WTC11 (cell line): ENCODE measurements at regions not wholly inside any gene's neighbourhood (a gene's known extent, or its start where the extent isn't known, plus 50 kb on each side); places are given as distances from the start of the nearest gene placed in this dataset.

Experiments
- ATAC-seq: fragments of 200-7000 bp; cut with Tn5 transposase; 2 replicates; pipeline ENCODE4 v1.10.0; 2021; ENCODE audit warnings: mild to moderate bottlenecking, moderate library complexity
- CTCF ChIA-PET: fragments of 300-600 bp; sonication (Branson Sonifier 250); formaldehyde crosslinking; loops from one replicate; lab custom pipeline; 2021; ENCODE audit warnings: antibody characterized with exemption; lab: Charles Lee
- POLR2A ChIA-PET: fragments of 350-600 bp; sonication (Branson Sonifier 250); formaldehyde crosslinking; loops from one replicate; lab custom pipeline; 2021; ENCODE audit warnings: antibody characterized with exemption; lab: Charles Lee
- DNase-seq: peaks from one replicate; pipeline ENCODE4 v3.0.0; 2021; ENCODE audit warnings: low spot score
- H3K27ac Mint-ChIP-seq: 2 replicates; pipeline ENCODE4 v1.8.0; 2021; ENCODE audit warnings: mixed read lengths
- H3K27me3 Mint-ChIP-seq: 2 replicates; pipeline ENCODE4 v1.8.0; 2021; ENCODE audit warnings: low read depth, mild to moderate bottlenecking, moderate library complexity, mixed read lengths
- H3K36me3 Mint-ChIP-seq: 2 replicates; pipeline ENCODE4 v1.8.0; 2021; ENCODE audit warnings: mixed read lengths
- H3K4me1 Mint-ChIP-seq: 2 replicates; pipeline ENCODE4 v1.8.0; 2022; ENCODE audit warnings: mixed read lengths
- H3K4me3 Mint-ChIP-seq: 2 replicates; pipeline ENCODE4 v1.8.0; 2021; ENCODE audit warnings: mild to moderate bottlenecking, moderate library complexity, mixed read lengths
- H3K9me3 Mint-ChIP-seq: 2 replicates; pipeline ENCODE4 v1.8.0; 2021; ENCODE audit warnings: mixed read lengths
- AFF4 ChIP-seq: sonication (generic); formaldehyde crosslinking; IDR thresholded peaks from 2 replicates; pipeline ENCODE4 v1.8.1; 2023; ENCODE audit warnings: mild to moderate bottlenecking, missing genetic modification reagents, borderline replicate concordance
- CTCF ChIP-seq: fragments of 200-600 bp; IDR thresholded peaks from 2 replicates; pipeline ENCODE4 v1.8.0; 2022; ENCODE audit warnings: antibody characterized with exemption
- ETV6 ChIP-seq: sonication (generic); formaldehyde crosslinking; IDR thresholded peaks from 2 replicates; pipeline ENCODE4 v1.8.1; 2022; ENCODE audit warnings: mild to moderate bottlenecking, missing genetic modification reagents
- GABPB1 ChIP-seq: sonication (generic); formaldehyde crosslinking; IDR thresholded peaks from 2 replicates; pipeline ENCODE4 v1.8.1; 2023; ENCODE audit warnings: mild to moderate bottlenecking, missing genetic modification reagents
- KAT7 ChIP-seq: sonication (generic); formaldehyde crosslinking; IDR thresholded peaks from 2 replicates; pipeline ENCODE4 v1.8.1; 2023; ENCODE audit warnings: missing genetic modification reagents, mild to moderate bottlenecking, borderline replicate concordance
- MXD4 ChIP-seq: fragments of 250-450 bp; sonication (Bioruptor Pico); IDR thresholded peaks from 2 replicates; pipeline ENCODE4 v1.8.0; 2021; ENCODE audit warnings: mild to moderate bottlenecking, moderate library complexity, borderline replicate concordance
- NFATC4 ChIP-seq: fragments of 250-450 bp; sonication (Bioruptor Pico); IDR thresholded peaks from 2 replicates; pipeline ENCODE4 v1.9.0; 2021; ENCODE audit warnings: mild to moderate bottlenecking
- NR3C1 ChIP-seq: sonication (generic); formaldehyde crosslinking; conservative IDR thresholded peaks from 2 replicates; pipeline ENCODE4 v1.8.1; 2023; ENCODE audit warnings: low read depth, mild to moderate bottlenecking, missing genetic modification reagents
- SMAD4 ChIP-seq: sonication (generic); formaldehyde crosslinking; IDR thresholded peaks from 2 replicates; pipeline ENCODE4 v1.8.0; 2022; ENCODE audit warnings: mild to moderate bottlenecking, missing genetic modification reagents
- TCF7 ChIP-seq: sonication (generic); formaldehyde crosslinking; IDR thresholded peaks from 2 replicates; pipeline ENCODE4 v1.8.0; 2022; ENCODE audit warnings: mild to moderate bottlenecking, low read depth, missing genetic modification reagents, moderate library complexity
- TEAD4 ChIP-seq: sonication (generic); formaldehyde crosslinking; IDR thresholded peaks from 2 replicates; pipeline ENCODE4 v1.8.0; 2022; ENCODE audit warnings: mild to moderate bottlenecking, missing genetic modification reagents
- TP53 ChIP-seq: sonication (generic); formaldehyde crosslinking; IDR thresholded peaks from 2 replicates; pipeline ENCODE4 v1.8.1; 2023; ENCODE audit warnings: mild to moderate bottlenecking, missing genetic modification reagents
- ZNF232 ChIP-seq: sonication (generic); formaldehyde crosslinking; IDR thresholded peaks from 2 replicates; pipeline ENCODE4 v1.8.0; 2022; ENCODE audit warnings: mild to moderate bottlenecking, missing genetic modification reagents
- ZNF263 ChIP-seq: sonication (generic); formaldehyde crosslinking; IDR thresholded peaks from 2 replicates; pipeline ENCODE4 v1.8.1; 2022; ENCODE audit warnings: low read depth, mild to moderate bottlenecking, moderate library complexity, missing genetic modification reagents
- ZNF281 ChIP-seq: sonication (generic); formaldehyde crosslinking; IDR thresholded peaks from 2 replicates; pipeline ENCODE4 v1.8.0; 2023; ENCODE audit warnings: mild to moderate bottlenecking, missing genetic modification reagents
- ZNF532 ChIP-seq: fragments of 250-450 bp; sonication (Bioruptor Pico); IDR thresholded peaks from 2 replicates; pipeline ENCODE4 v1.9.0; 2021; ENCODE audit warnings: mild to moderate bottlenecking, borderline replicate concordance
- TF ChIP-seq, protein P1 (sequence below): sonication (generic); formaldehyde crosslinking; IDR thresholded peaks from 2 replicates; pipeline ENCODE4 v1.8.1; 2022; ENCODE audit warnings: mild to moderate bottlenecking, missing genetic modification reagents, moderate library complexity, borderline replicate concordance
- TF ChIP-seq, protein P2 (sequence below): sonication (generic); formaldehyde crosslinking; IDR thresholded peaks from 2 replicates; pipeline ENCODE4 v1.8.0; 2022; ENCODE audit warnings: mild to moderate bottlenecking, missing genetic modification reagents
- TF ChIP-seq, protein P3 (sequence below): sonication (generic); formaldehyde crosslinking; conservative IDR thresholded peaks from 2 replicates; pipeline ENCODE4 v1.8.1; 2022; ENCODE audit warnings: mild to moderate bottlenecking, missing genetic modification reagents

GRCh38 chr6:4240148-4240547 lies 104.8 kb upstream of the ECI2 start:
- Mint-ChIP-seq H3K4me1 (no peaks in the 10 kb centered on the region), H3K27me3 (no peaks in the 10 kb centered on the region; the same call in 1 of the 2 replicates), H3K27ac (no peak overlapping the region), H3K36me3 (peaks cover 20% of the 10 kb centered on the region), H3K9me3 (peaks cover 34% of the 10 kb centered on the region)
- DNase-seq: no peak
- POLR2A ChIA-PET: no interaction called here
- TF ChIP-seq ZNF232 (CRISPR knock-in tag) (no peak), TEAD4 (no peak), GABPB1 (CRISPR knock-in tag) (no peak), SMAD4 (CRISPR knock-in tag) (no peak), AFF4 (no peak), KAT7 (CRISPR knock-in tag) (no peak), ZNF281 (CRISPR knock-in tag) (no peak), ETV6 (no peak), TP53 (no peak), CTCF (no peak), NFATC4 (CRISPR knock-in tag) (no peak), TCF7 (no peak), ZNF532 (CRISPR knock-in tag) (no peak), MXD4 (CRISPR knock-in tag) (no peak), NR3C1 (CRISPR knock-in tag) (no peak), ZNF263 (no peak)
- TF ChIP-seq, protein P1, sequence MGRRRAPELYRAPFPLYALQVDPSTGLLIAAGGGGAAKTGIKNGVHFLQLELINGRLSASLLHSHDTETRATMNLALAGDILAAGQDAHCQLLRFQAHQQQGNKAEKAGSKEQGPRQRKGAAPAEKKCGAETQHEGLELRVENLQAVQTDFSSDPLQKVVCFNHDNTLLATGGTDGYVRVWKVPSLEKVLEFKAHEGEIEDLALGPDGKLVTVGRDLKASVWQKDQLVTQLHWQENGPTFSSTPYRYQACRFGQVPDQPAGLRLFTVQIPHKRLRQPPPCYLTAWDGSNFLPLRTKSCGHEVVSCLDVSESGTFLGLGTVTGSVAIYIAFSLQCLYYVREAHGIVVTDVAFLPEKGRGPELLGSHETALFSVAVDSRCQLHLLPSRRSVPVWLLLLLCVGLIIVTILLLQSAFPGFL: no peak
- TF ChIP-seq, protein P2, sequence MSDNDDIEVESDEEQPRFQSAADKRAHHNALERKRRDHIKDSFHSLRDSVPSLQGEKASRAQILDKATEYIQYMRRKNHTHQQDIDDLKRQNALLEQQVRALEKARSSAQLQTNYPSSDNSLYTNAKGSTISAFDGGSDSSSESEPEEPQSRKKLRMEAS: no peak
- TF ChIP-seq, protein P3, sequence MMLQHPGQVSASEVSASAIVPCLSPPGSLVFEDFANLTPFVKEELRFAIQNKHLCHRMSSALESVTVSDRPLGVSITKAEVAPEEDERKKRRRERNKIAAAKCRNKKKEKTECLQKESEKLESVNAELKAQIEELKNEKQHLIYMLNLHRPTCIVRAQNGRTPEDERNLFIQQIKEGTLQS (CRISPR knock-in tag): no peak
- TF ChIP-seq, all 79 proteins: peak for 0
- H3K4me3 Mint-ChIP-seq: no peak overlapping the region
- no peak for ATAC-seq
- CTCF ChIA-PET: no interaction called here
